ENCODE measurements at regions not wholly inside any gene's neighbourhood (a gene's known extent, or its start where the extent isn't known, plus 50 kb on each side); places are given as distances from the start of the nearest gene placed in this dataset.

- no peak for DNase-seq
- no peaks in the 10 kb centered on the region for H4K20me1 ChIP-seq (ENCODE audit: control insufficient read depth, insufficient read depth, insufficient read length)
- no peak overlapping the region for H2BK120ac ChIP-seq (ENCODE audit: low read depth, low read length, poor library complexity, severe bottlenecking)
- H3K23ac ChIP-seq (ENCODE audit: insufficient read length, low read depth, low read length): no peak overlapping the region
- Mint-ChIP-seq H3K36me3 (ENCODE audit: insufficient read depth in 1 of 3, low read depth in 3 of 3) (no peaks in the 10 kb centered on the region), H3K4me3 (no peak overlapping the region), H3K4me1 (peaks cover 5 to 8% of the 10 kb centered on the region in 2 experiments; a peak in 3 of 4 replicates), H3K27me3 (ENCODE audit: low read depth) (no peaks in the 10 kb centered on the region), H3K9me3 (no peaks in the 10 kb centered on the region), H3K27ac (no peak overlapping the region)
- WGBS (ENCODE audit: extremely low coverage, insufficient read length, low lambda C conversion rate): no CpG with 5 or more reads among the region's 2 CpGs
- H2BK20ac ChIP-seq (ENCODE audit: low read depth, low read length, poor library complexity, severe bottlenecking): no peak overlapping the region
- H3K27ac ChIP-seq (ENCODE audit: insufficient read length, low read depth, low read length): no peak overlapping the region
- H3T11ph ChIP-seq (ENCODE audit: low read length): no peak overlapping the region
- H2AK5ac ChIP-seq (ENCODE audit: insufficient read length, low read length): no peak overlapping the region
- H3K9me3 ChIP-seq (ENCODE audit: control insufficient read depth, low read depth, low read length): no peaks in the 10 kb centered on the region
- no peaks in the 10 kb centered on the region for H3K23me2 ChIP-seq (ENCODE audit: insufficient read length, low read depth, low read length, poor library complexity, severe bottlenecking)
- H3K18ac ChIP-seq (ENCODE audit: insufficient read length, low read depth, low read length): no peak overlapping the region
- no peak overlapping the region for H3K4ac ChIP-seq (ENCODE audit: low read depth, low read length)
- no peak overlapping the region for H4K8ac ChIP-seq (replicated peaks; ENCODE audit: insufficient read length, low read depth, low read length)
- H3K4me1 ChIP-seq (ENCODE audit: insufficient read depth, low read length): 0 out of 2 replicates have a peak, but pooled peaks cover 2% of the 10 kb centered on the region
- no peak overlapping the region for H2AFZ ChIP-seq (ENCODE audit: low read length)
- no peak overlapping the region for H4K91ac ChIP-seq (ENCODE audit: insufficient read length, low read depth, low read length)
- no peaks in the 10 kb centered on the region for H3K27me3 ChIP-seq (ENCODE audit: insufficient read depth, low read length)
- H4K5ac ChIP-seq (ENCODE audit: insufficient read length, low read depth, low read length): no peak overlapping the region
- no peak for TF ChIP-seq CTCF (conservative IDR thresholded peaks at IDR 0.05)
- H2BK5ac ChIP-seq (ENCODE audit: insufficient read length, low read length): no peak overlapping the region
- H3K4me2 ChIP-seq (ENCODE audit: insufficient read depth, insufficient read length, low read length): no peak overlapping the region
- no peaks in the 10 kb centered on the region for H3K79me2 ChIP-seq (ENCODE audit: insufficient read depth, low read length)
- H2BK15ac ChIP-seq (ENCODE audit: low read depth, low read length): no peak overlapping the region
- H3K14ac ChIP-seq (ENCODE audit: insufficient read depth, low read length): no peak overlapping the region
- H3K79me1 ChIP-seq (ENCODE audit: insufficient read depth, low read depth, low read length, poor library complexity, severe bottlenecking): no peaks in the 10 kb centered on the region
- no peak overlapping the region for H3K56ac ChIP-seq (ENCODE audit: insufficient read length, low read depth, low read length)
- H3K9ac ChIP-seq (ENCODE audit: extremely low read depth, insufficient read length, low read length): no peak overlapping the region
- no peak overlapping the region for H2BK12ac ChIP-seq (ENCODE audit: insufficient read length, low read depth, low read length)
These were observed 317.0 kb downstream of the BARHL2 start for GRCh38 chr1:90400131-90400530.
